Large intestine (tissue), 3 donors: ENCODE measurements at regions not wholly inside any gene's neighbourhood (a gene's known extent, or its start where the extent isn't known, plus 50 kb on each side); places are given as distances from the start of the nearest gene placed in this dataset.

Experiments used
- DNase-seq, 2 donors: peaks; one replicate each; pipeline versions ENCODE4 v3.0.0 to v3.0.0-alpha.2; 2013
- H3K27ac ChIP-seq: one replicate; pipeline ENCODE4 v1.5.1; 2013; ENCODE audit warnings: low read length
- H3K27me3 ChIP-seq: 2 replicates; pipeline ENCODE4 v1.6.1; 2013; ENCODE audit warnings: low read length; ENCODE audit not compliant: control insufficient read depth, insufficient read depth
- H3K36me3 ChIP-seq: 2 replicates; pipeline ENCODE4 v1.6.1; 2013; ENCODE audit warnings: low read length; ENCODE audit not compliant: control insufficient read depth, insufficient read depth
- H3K4me1 ChIP-seq: one replicate; pipeline ENCODE4 v1.6.1; 2013; ENCODE audit warnings: low read length; ENCODE audit not compliant: control insufficient read depth, insufficient read depth
- H3K4me3 ChIP-seq: one replicate; pipeline ENCODE4 v1.5.1; 2013; ENCODE audit warnings: low read length
- H3K9me3 ChIP-seq: one replicate; pipeline ENCODE4 v1.6.1; 2013; ENCODE audit warnings: mild to moderate bottlenecking, low read depth, low read length, moderate library complexity; ENCODE audit not compliant: control insufficient read depth
- WGBS: methylation state at CpG from one replicate; pipeline ENCODE4 v1.1.5; 2013; ENCODE audit warnings: low lambda C conversion rate; ENCODE audit not compliant: insufficient coverage; 5-methylcytosine and 5-hydroxymethylcytosine counted together

DNA sequence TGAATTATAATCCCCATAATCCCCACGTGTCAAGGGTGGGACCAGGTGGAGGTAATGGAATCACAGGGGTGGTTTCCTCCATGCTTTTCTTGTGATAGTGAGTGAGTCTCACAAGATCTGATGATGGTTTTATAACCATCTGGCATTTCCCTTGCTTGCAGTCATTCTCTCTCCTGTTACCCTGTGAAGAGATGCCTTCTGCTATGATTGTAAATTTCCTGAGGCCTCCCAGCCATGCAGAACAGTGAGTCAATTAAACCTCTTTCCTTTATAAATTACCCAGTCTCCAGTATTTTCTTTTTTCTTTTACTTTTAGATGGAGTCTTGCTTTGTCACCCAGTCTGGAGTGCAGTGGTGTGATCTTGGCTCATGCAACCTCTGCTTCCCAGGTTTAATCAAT is 182.7 kb upstream of the SEMA6A start:
- Histone ChIP-seq H3K27me3 (peaks cover 4% of the 10 kb centered on the region), H3K4me3 (no peak overlapping the region), H3K4me1 (no peaks in the 10 kb centered on the region), H3K27ac (no peak overlapping the region), H3K9me3 (peaks cover 4% of the 10 kb centered on the region), H3K36me3 (no peaks in the 10 kb centered on the region)
- no CpG with 5 or more reads among the region's 1 CpG for WGBS
- DNase-seq = no peak

DNA sequence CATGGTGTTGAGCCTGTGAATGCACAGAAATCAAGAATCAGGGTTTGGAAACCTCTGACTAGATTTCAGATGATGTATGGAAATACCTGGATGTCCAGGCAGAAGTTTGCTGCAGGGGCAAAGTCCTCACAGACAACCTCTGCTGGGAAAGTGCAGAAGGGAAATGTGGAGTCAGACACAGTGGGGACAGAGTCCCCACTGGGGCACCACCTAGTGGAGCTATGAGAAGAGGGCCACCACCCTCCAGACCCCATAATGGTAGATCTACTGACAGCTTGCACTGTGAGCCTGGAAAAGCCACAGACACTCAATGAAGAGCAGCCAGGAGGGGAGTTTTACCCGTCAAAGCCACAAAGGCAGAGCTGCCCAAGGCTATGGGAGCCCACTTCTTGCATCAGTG is 181.9 kb upstream of the SEMA6A start:
- no peak for DNase-seq
- Histone ChIP-seq H3K36me3 (no peaks in the 10 kb centered on the region), H3K4me1 (no peaks in the 10 kb centered on the region), H3K4me3 (no peak overlapping the region), H3K27me3 (peaks cover 4% of the 10 kb centered on the region), H3K9me3 (peaks cover 4% of the 10 kb centered on the region), H3K27ac (no peak overlapping the region)
- no CpG with 5 or more reads among the region's 1 CpG for WGBS

DNA sequence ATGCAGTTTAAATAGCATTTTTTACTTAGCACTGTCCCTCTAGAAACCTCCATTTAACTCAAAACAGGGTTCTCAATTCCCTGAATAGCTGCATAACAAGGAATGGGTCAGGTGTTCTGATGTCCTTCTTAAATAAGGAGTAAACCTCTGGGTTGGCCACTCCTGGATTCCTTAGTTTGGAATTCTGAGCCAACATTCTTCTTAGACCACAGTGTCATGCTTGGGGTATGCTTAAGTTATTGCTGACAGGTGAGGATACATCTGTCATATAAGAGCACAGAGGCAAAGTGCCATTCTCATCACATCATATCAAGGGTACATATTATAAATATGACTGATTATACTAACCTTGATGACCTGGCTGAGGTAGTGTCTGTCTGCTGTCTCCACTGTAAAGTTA is 179.9 kb upstream of the SEMA6A start:
- no peak for DNase-seq

DNA sequence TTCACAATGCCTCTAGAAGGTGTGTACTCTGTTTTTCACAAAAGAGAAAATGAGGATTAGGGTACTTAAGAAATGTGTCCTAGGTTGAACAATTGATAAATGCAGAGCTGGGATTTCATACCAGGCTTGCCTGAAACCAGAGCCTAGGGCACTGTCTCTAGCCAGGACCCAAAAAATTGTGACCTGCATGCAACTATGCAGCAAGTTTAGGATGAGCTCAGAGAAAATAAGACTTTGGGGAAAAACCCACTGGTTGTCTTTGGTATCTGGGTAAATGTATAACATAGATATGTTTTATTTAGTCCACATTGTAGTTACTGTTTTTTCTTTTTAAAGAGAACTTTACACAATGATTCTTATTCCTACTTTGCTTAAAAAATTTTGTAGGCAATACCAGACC is 177.1 kb upstream of the SEMA6A start:
- Histone ChIP-seq H3K4me1 (peaks cover 3% of the 10 kb centered on the region), H3K27ac (no peak overlapping the region), H3K36me3 (no peaks in the 10 kb centered on the region), H3K9me3 (peaks cover 4% of the 10 kb centered on the region), H3K4me3 (no peak overlapping the region), H3K27me3 (peaks cover 4% of the 10 kb centered on the region)
- DNase-seq = no peak

More for the DNA sequence above, 179.9 kb upstream of the SEMA6A start:
- Histone ChIP-seq H3K4me3 (no peak overlapping the region), H3K36me3 (no peaks in the 10 kb centered on the region), H3K27me3 (peaks cover 4% of the 10 kb centered on the region), H3K4me1 (no peaks in the 10 kb centered on the region), H3K9me3 (peaks cover 4% of the 10 kb centered on the region), H3K27ac (no peak overlapping the region)

DNA sequence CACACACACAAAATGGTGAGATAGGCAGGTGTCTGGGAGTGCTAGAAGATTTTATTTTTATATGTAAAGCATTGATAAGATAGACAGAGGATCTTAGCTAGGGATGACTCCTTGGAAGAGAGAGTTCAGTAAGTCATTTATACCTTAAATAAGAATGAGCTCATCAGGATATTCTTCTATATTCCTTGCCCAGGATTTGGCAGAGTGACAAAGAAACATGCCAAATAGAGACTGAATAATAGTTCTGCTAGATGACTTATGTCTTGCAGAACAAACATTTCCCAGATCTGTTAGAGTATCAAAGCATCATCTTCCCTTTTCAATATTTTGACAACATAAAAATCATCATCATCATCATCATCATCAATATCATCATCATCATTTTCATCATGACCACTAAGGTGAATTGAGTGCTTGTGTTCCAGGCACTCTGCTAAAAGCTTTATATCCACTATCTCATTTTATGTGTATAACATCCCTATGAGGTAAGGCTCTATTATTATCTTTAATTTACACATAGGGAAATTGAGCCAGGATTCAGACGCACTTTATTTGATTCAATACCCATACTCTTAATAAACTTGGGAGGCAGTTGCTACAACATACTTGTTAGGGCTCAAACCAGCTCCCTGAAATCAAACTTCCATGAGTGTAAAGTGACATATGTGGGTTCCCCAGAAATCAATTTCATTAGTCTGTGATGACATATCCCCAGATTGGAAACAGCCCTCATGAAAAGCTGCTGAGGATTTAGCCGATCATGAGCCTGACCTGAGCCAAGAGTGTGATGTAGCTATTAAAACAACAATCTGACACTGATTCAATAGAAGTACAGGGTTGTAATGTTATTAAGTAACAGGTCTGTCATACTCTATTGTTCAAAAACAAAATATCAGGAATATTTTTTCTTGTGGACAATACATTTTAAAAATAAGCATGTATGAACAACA is 176.3 kb upstream of the SEMA6A start:
- no peaks in the 10 kb centered on the region for H3K36me3 ChIP-seq
- peaks cover under 1% of the 10 kb centered on the region for H3K9me3 ChIP-seq
- DNase-seq = no peak
- H3K4me3 ChIP-seq = no peak overlapping the region
- no peak overlapping the region for H3K27ac ChIP-seq
- H3K27me3 ChIP-seq = peaks cover 4% of the 10 kb centered on the region
- WGBS = 100% methylated on average over 1 of the region's 2 CpGs
- peaks cover 3% of the 10 kb centered on the region for H3K4me1 ChIP-seq

DNA sequence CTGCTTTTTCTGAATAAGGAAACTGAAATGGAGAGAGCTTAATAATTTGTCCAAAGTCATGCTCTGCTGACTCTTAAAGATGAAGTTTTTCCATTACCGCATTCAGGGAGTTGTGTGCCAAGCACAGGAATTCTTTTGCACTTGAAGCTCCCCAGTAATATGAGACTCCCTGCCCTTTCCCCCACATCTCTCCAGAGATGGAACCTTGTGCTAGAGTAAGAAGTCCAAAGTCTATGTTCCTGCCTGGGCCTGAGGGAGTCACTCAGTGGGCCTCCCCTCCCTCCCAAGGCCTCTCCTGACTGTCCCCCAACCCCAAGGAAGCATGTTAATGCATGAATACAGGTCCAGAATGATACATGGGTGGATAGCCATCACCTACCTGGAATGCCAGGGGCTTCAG is 173.3 kb upstream of the SEMA6A start:
- Histone ChIP-seq H3K4me3 (no peak overlapping the region), H3K9me3 (peaks cover 4% of the 10 kb centered on the region), H3K27ac (no peak overlapping the region), H3K4me1 (peaks cover 3% of the 10 kb centered on the region), H3K36me3 (no peaks in the 10 kb centered on the region), H3K27me3 (no peaks in the 10 kb centered on the region)
- peak; percentile 35 to 62 for DNase-seq
- no CpG with 5 or more reads among the region's 1 CpG for WGBS

DNA sequence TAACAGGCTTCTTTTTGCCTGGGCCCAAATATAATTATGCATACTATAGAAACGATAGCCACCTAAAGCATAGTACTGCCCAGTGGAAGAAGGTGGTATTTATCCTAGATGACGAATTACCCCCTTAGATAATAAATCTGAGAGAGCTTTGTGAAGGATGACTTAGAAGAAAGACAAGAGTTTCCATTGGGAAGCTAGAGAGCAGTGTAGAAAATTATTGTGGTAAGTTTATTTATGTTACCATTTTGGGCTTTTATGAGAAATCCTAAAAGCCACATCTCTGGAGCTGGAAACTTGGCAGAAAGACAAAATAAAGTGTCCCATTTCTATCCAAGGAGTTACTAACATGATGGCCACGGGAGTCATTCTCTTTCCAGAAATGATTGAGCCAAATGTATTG is 172.0 kb upstream of the SEMA6A start:
- H3K4me3 ChIP-seq = no peak overlapping the region
- DNase-seq = no peak
- no peak overlapping the region for H3K27ac ChIP-seq
- H3K9me3 ChIP-seq = peaks cover 4% of the 10 kb centered on the region
- H3K4me1 ChIP-seq = peaks cover 3% of the 10 kb centered on the region
- no peaks in the 10 kb centered on the region for H3K36me3 ChIP-seq
- WGBS = 60% methylated on average over 1 of the region's 3 CpGs
- H3K27me3 ChIP-seq = no peaks in the 10 kb centered on the region

DNA sequence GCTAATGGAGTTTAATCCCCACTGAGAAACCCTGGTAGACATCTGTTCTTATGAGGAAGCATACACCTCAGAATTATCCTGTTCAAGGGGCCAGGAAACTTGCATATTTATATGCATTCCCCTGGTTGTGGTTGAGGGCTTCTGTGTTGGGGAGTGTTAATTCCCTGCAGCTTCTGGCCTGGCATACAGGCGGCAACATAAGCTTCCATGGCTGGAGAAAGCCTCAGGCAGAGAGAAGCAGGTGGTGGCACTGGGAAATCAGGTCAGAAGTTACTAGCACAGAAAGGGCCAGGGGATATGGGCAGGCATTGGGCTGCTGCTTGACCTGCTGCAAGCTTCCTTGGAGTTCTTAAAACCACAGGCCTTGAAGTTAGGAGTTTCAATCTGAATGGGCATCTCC is 166.1 kb upstream of the SEMA6A start:
- WGBS = no CpG with 5 or more reads among the region's 1 CpG
- H3K36me3 ChIP-seq = no peaks in the 10 kb centered on the region
- DNase-seq = no peak
- no peak overlapping the region for H3K4me3 ChIP-seq
- H3K27me3 ChIP-seq = peaks cover 9% of the 10 kb centered on the region
- peaks cover 4% of the 10 kb centered on the region for H3K9me3 ChIP-seq
- H3K27ac ChIP-seq = no peak overlapping the region
- no peaks in the 10 kb centered on the region for H3K4me1 ChIP-seq

DNA sequence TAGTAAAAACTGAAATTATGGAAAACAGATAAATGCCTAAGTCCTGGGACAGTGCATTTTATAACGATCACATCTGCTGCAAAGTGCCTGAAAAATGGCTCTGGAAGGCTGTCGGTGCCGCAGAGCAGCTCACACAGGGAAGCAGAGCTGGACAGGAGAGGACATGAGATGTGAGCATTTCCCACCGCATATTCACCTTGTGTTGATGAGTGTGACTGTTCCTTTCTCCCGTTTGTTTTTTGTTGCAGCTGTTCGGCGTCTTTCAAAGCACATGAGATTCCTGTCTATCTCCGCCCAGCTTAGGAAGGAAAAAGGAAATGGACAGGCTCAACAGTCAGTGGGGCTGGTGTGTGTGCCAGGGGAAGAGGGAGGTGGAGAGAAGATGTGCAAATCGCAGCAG is 164.9 kb upstream of the SEMA6A start:
- Histone ChIP-seq H3K27me3 (peaks cover 9% of the 10 kb centered on the region), H3K36me3 (no peaks in the 10 kb centered on the region), H3K4me3 (no peak overlapping the region), H3K4me1 (no peaks in the 10 kb centered on the region), H3K27ac (no peak overlapping the region), H3K9me3 (peaks cover 4% of the 10 kb centered on the region)
- no peak for DNase-seq
- WGBS = 30% methylated on average over 2 of the region's 9 CpGs

DNA sequence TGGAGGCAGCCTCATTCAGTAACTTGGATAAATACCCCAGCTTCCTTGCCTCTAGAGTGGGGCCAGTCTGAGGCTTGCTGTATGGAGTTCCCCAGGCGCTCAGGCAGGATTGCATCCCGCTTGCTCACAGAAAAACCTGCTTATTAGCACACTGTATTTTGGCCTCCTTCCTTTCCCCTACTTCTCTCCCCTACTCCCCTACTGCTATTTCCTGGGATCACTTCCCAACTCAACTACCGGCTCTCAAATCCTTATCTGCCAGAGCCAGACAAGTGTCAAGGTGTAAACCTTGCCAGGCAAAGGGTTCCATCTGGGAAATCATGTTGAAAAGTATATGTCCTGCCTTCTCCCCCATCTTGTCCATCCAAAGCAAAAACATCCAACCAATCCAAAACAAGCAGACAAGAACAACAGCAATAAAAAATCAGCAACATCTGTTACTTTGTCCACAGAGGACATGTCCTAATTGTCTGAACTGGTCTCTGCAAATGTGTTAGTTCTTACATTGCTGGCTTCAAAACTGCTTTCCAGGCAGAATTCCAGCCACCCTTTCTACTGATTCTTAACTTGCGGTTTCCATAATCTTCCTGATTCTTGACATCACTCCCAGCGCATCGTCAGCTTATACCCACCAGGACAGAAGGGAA is 164.1 kb upstream of the SEMA6A start:
- H3K9me3 ChIP-seq = peaks cover 3% of the 10 kb centered on the region
- no peaks in the 10 kb centered on the region for H3K4me1 ChIP-seq
- no peak overlapping the region for H3K4me3 ChIP-seq
- no peak overlapping the region for H3K27ac ChIP-seq
- H3K27me3 ChIP-seq = peaks cover 13% of the 10 kb centered on the region
- H3K36me3 ChIP-seq = no peaks in the 10 kb centered on the region
- no CpG with 5 or more reads among the region's 6 CpGs for WGBS
- no peak for DNase-seq

DNA sequence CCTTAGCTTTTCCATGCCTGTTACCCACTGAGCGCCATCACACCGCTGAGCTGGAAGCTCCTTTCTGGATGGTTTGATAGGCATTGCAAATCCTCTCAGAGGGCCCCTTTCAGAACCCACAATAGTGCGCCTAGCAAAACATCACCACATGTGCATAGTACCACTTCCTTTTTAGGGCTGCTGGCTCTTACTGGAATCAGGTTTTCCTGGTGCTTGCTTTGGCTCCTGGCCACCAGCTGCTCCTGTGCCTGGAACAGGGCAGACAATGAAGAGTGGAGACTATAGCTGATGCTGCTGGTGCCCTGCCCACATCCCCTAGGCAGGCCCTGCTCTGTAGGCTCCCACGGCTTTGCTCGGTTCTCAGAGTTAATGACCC is 163.6 kb upstream of the SEMA6A start:
- Histone ChIP-seq H3K27me3 (peaks cover 13% of the 10 kb centered on the region), H3K36me3 (no peaks in the 10 kb centered on the region), H3K4me3 (no peak overlapping the region), H3K9me3 (no peaks in the 10 kb centered on the region), H3K27ac (no peak overlapping the region), H3K4me1 (no peaks in the 10 kb centered on the region)
- WGBS = no CpG with 5 or more reads among the region's 5 CpGs
- DNase-seq = no peak
